ENCODE measurements at regions not wholly inside any gene's neighbourhood (a gene's known extent, or its start where the extent isn't known, plus 50 kb on each side); places are given as distances from the start of the nearest gene placed in this dataset.

- no peak overlapping the region for H3K9ac ChIP-seq (ENCODE audit: low read length)
- peak overlapping the region; percentile 36 for H3K27ac Mint-ChIP-seq (ENCODE audit: unreplicated experiment)
- H3K79me2 ChIP-seq (ENCODE audit: insufficient read depth, low read length), result no peaks in the 10 kb centered on the region
- no peak overlapping the region for H3K4me3 Mint-ChIP-seq (ENCODE audit: unreplicated experiment)
- peaks cover 18% of the 10 kb centered on the region for H3K4me1 Mint-ChIP-seq (ENCODE audit: low read depth, unreplicated experiment)
- no peak overlapping the region for H3K27ac ChIP-seq (ENCODE audit: low read depth, low read length)
- no peak overlapping the region for H3K4me3 ChIP-seq (ENCODE audit: insufficient read depth, low read depth, low read length)
- H2AFZ ChIP-seq (ENCODE audit: low read depth, low read length), result no peak overlapping the region
- peaks cover 4% of the 10 kb centered on the region for H3K9me3 Mint-ChIP-seq (ENCODE audit: unreplicated experiment)
- H3K27me3 Mint-ChIP-seq (ENCODE audit: low read depth, unreplicated experiment), result no peaks in the 10 kb centered on the region
- FAIRE-seq (no peak), DNase-seq (ENCODE audit: low read depth) (peak; percentile 10)
- no peak for TF ChIP-seq EZH2 (IDR thresholded peaks at IDR 0.05; ENCODE audit: insufficient read depth, low read length)
- no peak for TF ChIP-seq CTCF (IDR thresholded peaks at IDR 0.05; ENCODE audit: insufficient read depth, low read depth, low read length)
- H3K36me3 Mint-ChIP-seq (ENCODE audit: low read depth, unreplicated experiment), result no peaks in the 10 kb centered on the region
- H3K27me3 ChIP-seq (ENCODE audit: insufficient read depth, low read length), result no peaks in the 10 kb centered on the region
- H3K9me3 ChIP-seq (ENCODE audit: insufficient read depth, low read depth, low read length), result peaks cover 2% of the 10 kb centered on the region
- peaks cover 4% of the 10 kb centered on the region for H3K4me1 ChIP-seq (ENCODE audit: insufficient read depth, low read length)
- no peaks in the 10 kb centered on the region for H3K36me3 ChIP-seq (ENCODE audit: insufficient read depth, low read length)
- H3K4me2 ChIP-seq (ENCODE audit: low read length), result no peak overlapping the region
- no peaks in the 10 kb centered on the region for H4K20me1 ChIP-seq (ENCODE audit: insufficient read depth, low read length)
Observed at GRCh38 chr1:220955116-220955515, 75.9 kb downstream of the HLX start.

GRCh38 chr1:220956501-220957232, 77.4 kb downstream of the HLX start:
- no peaks in the 10 kb centered on the region for H4K20me1 ChIP-seq (ENCODE audit: insufficient read depth, low read length)
- no peak overlapping the region for H3K4me3 Mint-ChIP-seq (ENCODE audit: unreplicated experiment)
- H3K27ac ChIP-seq (ENCODE audit: low read depth, low read length), result peak overlapping the region; percentile 78
- no peaks in the 10 kb centered on the region for H3K27me3 ChIP-seq (ENCODE audit: insufficient read depth, low read length)
- no peaks in the 10 kb centered on the region for H3K36me3 ChIP-seq (ENCODE audit: insufficient read depth, low read length)
- no peak overlapping the region for H2AFZ ChIP-seq (ENCODE audit: low read depth, low read length)
- no peaks in the 10 kb centered on the region for H3K27me3 Mint-ChIP-seq (ENCODE audit: low read depth, unreplicated experiment)
- peak overlapping the region; percentile 94 for H3K27ac Mint-ChIP-seq (ENCODE audit: unreplicated experiment)
- H3K4me2 ChIP-seq (ENCODE audit: low read length), result peak overlapping the region; percentile 63
- peak overlapping the region; percentile 53 for H3K9ac ChIP-seq (ENCODE audit: low read length)
- H3K9me3 ChIP-seq (ENCODE audit: insufficient read depth, low read depth, low read length), result no peaks in the 10 kb centered on the region
- peaks cover 8% of the 10 kb centered on the region for H3K4me1 ChIP-seq (ENCODE audit: insufficient read depth, low read length)
- H3K9me3 Mint-ChIP-seq (ENCODE audit: unreplicated experiment), result no peaks in the 10 kb centered on the region
- H3K36me3 Mint-ChIP-seq (ENCODE audit: low read depth, unreplicated experiment), result no peaks in the 10 kb centered on the region
- FAIRE-seq (no peak), DNase-seq (ENCODE audit: low read depth) (no peak)
- H3K4me3 ChIP-seq (ENCODE audit: insufficient read depth, low read depth, low read length), result no peak overlapping the region
- no peaks in the 10 kb centered on the region for H3K79me2 ChIP-seq (ENCODE audit: insufficient read depth, low read length)
- TF ChIP-seq EZH2 (IDR thresholded peaks at IDR 0.05; ENCODE audit: insufficient read depth, low read length) (no peak), CTCF (IDR thresholded peaks at IDR 0.05; ENCODE audit: insufficient read depth, low read depth, low read length) (no peak)
- peaks cover 22% of the 10 kb centered on the region for H3K4me1 Mint-ChIP-seq (ENCODE audit: low read depth, unreplicated experiment)

- H3K4me3 ChIP-seq (ENCODE audit: insufficient read depth, low read depth, low read length), result no peak overlapping the region
- H3K9me3 ChIP-seq (ENCODE audit: insufficient read depth, low read depth, low read length), result no peaks in the 10 kb centered on the region
- Mint-ChIP-seq H3K9me3 (ENCODE audit: unreplicated experiment) (no peaks in the 10 kb centered on the region), H3K36me3 (ENCODE audit: low read depth, unreplicated experiment) (no peaks in the 10 kb centered on the region), H3K4me3 (ENCODE audit: unreplicated experiment) (no peak overlapping the region), H3K27ac (ENCODE audit: unreplicated experiment) (peak overlapping the region; percentile 94), H3K27me3 (ENCODE audit: low read depth, unreplicated experiment) (no peaks in the 10 kb centered on the region), H3K4me1 (ENCODE audit: low read depth, unreplicated experiment) (peaks cover 27% of the 10 kb centered on the region)
- H3K4me1 ChIP-seq (ENCODE audit: insufficient read depth, low read length), result peaks cover 11% of the 10 kb centered on the region
- H3K27ac ChIP-seq (ENCODE audit: low read depth, low read length), result peak overlapping the region; percentile 78
- FAIRE-seq (peak; percentile 82), DNase-seq (ENCODE audit: low read depth) (peak; percentile 98)
- H4K20me1 ChIP-seq (ENCODE audit: insufficient read depth, low read length), result no peaks in the 10 kb centered on the region
- TF ChIP-seq CTCF (IDR thresholded peaks at IDR 0.05; ENCODE audit: insufficient read depth, low read depth, low read length) (no peak), EZH2 (IDR thresholded peaks at IDR 0.05; ENCODE audit: insufficient read depth, low read length) (no peak)
- peak overlapping the region; percentile 63 for H3K4me2 ChIP-seq (ENCODE audit: low read length)
- H3K36me3 ChIP-seq (ENCODE audit: insufficient read depth, low read length), result no peaks in the 10 kb centered on the region
- no peak overlapping the region for H2AFZ ChIP-seq (ENCODE audit: low read depth, low read length)
- no peaks in the 10 kb centered on the region for H3K79me2 ChIP-seq (ENCODE audit: insufficient read depth, low read length)
- H3K27me3 ChIP-seq (ENCODE audit: insufficient read depth, low read length), result no peaks in the 10 kb centered on the region
- H3K9ac ChIP-seq (ENCODE audit: low read length), result peak overlapping the region; percentile 53
Observed at GRCh38 chr1:220957233-220957605, 78.0 kb downstream of the HLX start.

Data from astrocyte (in vitro differentiated cells and primary cell).